HT1080 (cell line): ENCODE measurements at regions not wholly inside any gene's neighbourhood (a gene's known extent, or its start where the extent isn't known, plus 50 kb on each side); places are given as distances from the start of the nearest gene placed in this dataset.
"Not testable (repeated sequence)": the region's sequence is repeated elsewhere in the genome, so short reads cannot be mapped to it uniquely, and the experiment has no call there.

Experiments
- DNase-seq: peaks from one replicate; pipeline ENCODE4 v3.0.0-alpha.2; 2015; ENCODE audit warnings: low read depth

- DNase-seq: not testable (repeated sequence)
These were observed 522.1 kb downstream of the TMEM135 start for GRCh38 chr11:87559852-87560251.

- no peak for DNase-seq
These were observed 517.4 kb downstream of the TMEM135 start for GRCh38 chr11:87555101-87555500.

- no peak for DNase-seq
These were observed 511.1 kb downstream of the TMEM135 start for GRCh38 chr11:87548797-87549196.

- no peak for DNase-seq
These were observed 508.1 kb downstream of the TMEM135 start for GRCh38 chr11:87545858-87546257.

GRCh38 chr11:87539596-87539995 is 501.9 kb downstream of the TMEM135 start:
- no peak for DNase-seq

- no peak for DNase-seq
These were observed 498.8 kb downstream of the TMEM135 start for GRCh38 chr11:87536565-87536964.

GRCh38 chr11:87536016-87536415 is 498.3 kb downstream of the TMEM135 start:
- DNase-seq: no peak

GRCh38 chr11:87535513-87535912 is 497.8 kb downstream of the TMEM135 start:
- no peak for DNase-seq

GRCh38 chr11:87531835-87532234 is 494.1 kb downstream of the TMEM135 start:
- DNase-seq: not testable (repeated sequence)

GRCh38 chr11:87529486-87529885 is 491.8 kb downstream of the TMEM135 start:
- no peak for DNase-seq

GRCh38 chr11:87528752-87529151 is 491.0 kb downstream of the TMEM135 start:
- no peak for DNase-seq

- no peak for DNase-seq
These were observed 485.5 kb downstream of the TMEM135 start for GRCh38 chr11:87523276-87523675.

GRCh38 chr11:87518266-87518665 is 480.5 kb downstream of the TMEM135 start:
- no peak for DNase-seq

GRCh38 chr11:87517351-87517750 is 479.6 kb downstream of the TMEM135 start:
- DNase-seq: no peak

- DNase-seq: not testable (repeated sequence)
These were observed 470.0 kb downstream of the TMEM135 start for GRCh38 chr11:87507722-87508121.

GRCh38 chr11:87506946-87507345 is 469.2 kb downstream of the TMEM135 start:
- DNase-seq: not testable (repeated sequence)

- DNase-seq: no peak
These were observed 463.7 kb downstream of the TMEM135 start for GRCh38 chr11:87501388-87501787.

GRCh38 chr11:87494936-87495335 is 457.2 kb downstream of the TMEM135 start:
- DNase-seq: not testable (repeated sequence)

- DNase-seq: not testable (repeated sequence)
These were observed 456.3 kb downstream of the TMEM135 start for GRCh38 chr11:87494026-87494425.

GRCh38 chr11:87493516-87493915 is 455.8 kb downstream of the TMEM135 start:
- DNase-seq: no peak

GRCh38 chr11:87491381-87491780 is 453.6 kb downstream of the TMEM135 start:
- DNase-seq: no peak

GRCh38 chr11:87490671-87491070 is 452.9 kb downstream of the TMEM135 start:
- no peak for DNase-seq

- DNase-seq: no peak
These were observed 446.8 kb downstream of the TMEM135 start for GRCh38 chr11:87484566-87484965.

GRCh38 chr11:87477321-87477720 is 439.6 kb downstream of the TMEM135 start:
- DNase-seq: no peak
